Naive thymus-derived CD4-positive, alpha-beta T cell (primary cell): ENCODE measurements at regions not wholly inside any gene's neighbourhood (a gene's known extent, or its start where the extent isn't known, plus 50 kb on each side); places are given as distances from the start of the nearest gene placed in this dataset.
"Not testable (repeated sequence)": the region's sequence is repeated elsewhere in the genome, so short reads cannot be mapped to it uniquely, and the experiment has no call there.

ENCODE experiments used
- ATAC-seq: fragments of 150-1000 bp; cut with Tn5 transposase; 2 replicates; pipeline ENCODE4 v1.10.0; 2021; ENCODE audit warnings: mild to moderate bottlenecking, moderate library complexity
- CTCF ChIA-PET: fragments of 350-600 bp; sonication (Branson Sonifier 250); formaldehyde crosslinking; loops from one replicate; lab custom pipeline; 2021; ENCODE audit warnings: antibody characterized with exemption; lab: Charles Lee
- POLR2A ChIA-PET: fragments of 350-600 bp; sonication (Branson Sonifier 250); formaldehyde crosslinking; loops from one replicate; lab custom pipeline; 2021; ENCODE audit warnings: antibody characterized with exemption, inconsistent platforms; lab: Charles Lee
- DNase-seq, 9 donors: peaks; one replicate each; pipeline versions ENCODE4 v3.0.0 to v3.0.0-alpha.2; 2020 to 2022; ENCODE audit warnings: mixed read lengths in 1 of 9
- H3K27ac ChIP-seq: one replicate; pipeline ENCODE4 v1.7.0; 2013; ENCODE audit warnings: mild to moderate bottlenecking, low read depth, low read length, moderate library complexity
- H3K27me3 ChIP-seq, 2 donors: one replicate each; pipeline ENCODE4 v1.7.0; 2013; ENCODE audit warnings: low read length in 2 of 2, mild to moderate bottlenecking in 2 of 2, moderate library complexity in 2 of 2; ENCODE audit not compliant: control insufficient read depth in 2 of 2, insufficient read depth in 2 of 2
- H3K36me3 ChIP-seq, 3 experiments: 1 replicate in 2 of 3; 2 replicates in 1 of 3; pipeline ENCODE4 v1.7.0; 2013; ENCODE audit warnings: low read length in 3 of 3, mild to moderate bottlenecking in 3 of 3, moderate library complexity in 1 of 3; ENCODE audit not compliant: insufficient read depth in 3 of 3, control insufficient read depth in 2 of 3
- H3K4me1 ChIP-seq, 2 donors: one replicate each; pipeline ENCODE4 v1.7.0; 2013; ENCODE audit warnings: low read length in 2 of 2, mild to moderate bottlenecking in 2 of 2, moderate library complexity in 1 of 2; ENCODE audit not compliant: control insufficient read depth in 2 of 2, insufficient read depth in 2 of 2
- H3K4me3 ChIP-seq: 2 replicates; pipeline ENCODE4 v1.7.0; 2013; ENCODE audit warnings: mild to moderate bottlenecking, low read length
- H3K9me3 ChIP-seq, 3 experiments: 1 replicate in 2 of 3; 2 replicates in 1 of 3; pipeline ENCODE4 v1.7.0; 2013; ENCODE audit warnings: low read length in 3 of 3; ENCODE audit not compliant: control insufficient read depth in 2 of 3
- H3K27ac Mint-ChIP-seq, 9 donors: one replicate each; pipeline ENCODE4 v1.8.0; 2020 to 2022; ENCODE audit warnings: mixed read lengths in 9 of 9, mild to moderate bottlenecking in 8 of 9, moderate library complexity in 5 of 9, inconsistent platforms in 2 of 9
- H3K27me3 Mint-ChIP-seq, 5 donors: one replicate each; pipeline ENCODE4 v1.8.0; 2021 to 2022; ENCODE audit warnings: mixed read lengths in 5 of 5, mild to moderate bottlenecking in 1 of 5
- H3K36me3 Mint-ChIP-seq, 5 donors: one replicate each; pipeline ENCODE4 v1.8.0; 2020 to 2022; ENCODE audit warnings: mixed read lengths in 5 of 5, mild to moderate bottlenecking in 3 of 5, inconsistent platforms in 1 of 5
- H3K4me1 Mint-ChIP-seq, 7 donors: one replicate each; pipeline ENCODE4 v1.8.0; 2020 to 2022; ENCODE audit warnings: mixed read lengths in 7 of 7, mild to moderate bottlenecking in 3 of 7, inconsistent platforms in 1 of 7
- H3K4me3 Mint-ChIP-seq, 10 donors: one replicate each; pipeline ENCODE4 v1.8.0; 2020 to 2022; ENCODE audit warnings: mild to moderate bottlenecking in 10 of 10, mixed read lengths in 10 of 10, moderate library complexity in 6 of 10, inconsistent platforms in 2 of 10
- H3K9me3 Mint-ChIP-seq, 11 donors: one replicate each; pipeline ENCODE4 v1.8.0; 2020 to 2022; ENCODE audit warnings: mixed read lengths in 11 of 11, mild to moderate bottlenecking in 4 of 11, inconsistent platforms in 1 of 11, moderate library complexity in 1 of 11
- intact Hi-C, 2 donors: fragments of 100-400 bp; cut with micrococcal nuclease; formaldehyde crosslinking; loops; one replicate each; pipeline ENCODE4 v1.15.1; 2023

- H3K4me1 ChIP-seq, result no peaks in the 10 kb centered on the region
- no peak overlapping the region for H3K27ac Mint-ChIP-seq
- no peak overlapping the region for H3K27ac ChIP-seq
- H3K36me3 ChIP-seq, result no peaks in the 10 kb centered on the region
- H3K9me3 ChIP-seq, result no peaks in the 10 kb centered on the region
- intact Hi-C loops, result no loop called here
- ChIA-PET CTCF (no interaction called here), POLR2A (no interaction called here)
- ATAC-seq (no peak), DNase-seq (peak in 1 of 9 donors; percentile 0)
- H3K4me3 ChIP-seq, result no peak overlapping the region
- peaks cover 0 to 10% (median 5%) of the 10 kb centered on the region in 5 donors for H3K36me3 Mint-ChIP-seq
- no peak overlapping the region for H3K4me3 Mint-ChIP-seq
- peaks cover 0 to 37% (median 14%) of the 10 kb centered on the region in 11 donors for H3K9me3 Mint-ChIP-seq
- peaks cover 0 to 2% (median 0%) of the 10 kb centered on the region in 7 donors for H3K4me1 Mint-ChIP-seq
- no peaks in the 10 kb centered on the region for H3K27me3 ChIP-seq
- H3K27me3 Mint-ChIP-seq, result peaks cover 0 to 11% (median 5%) of the 10 kb centered on the region in 5 donors
Observed at GRCh38 chr5:50292735-50293394, 148.2 kb downstream of the EMB start.

- H3K4me1 Mint-ChIP-seq, CTCF ChIA-PET, H3K27me3 Mint-ChIP-seq, DNase-seq, H3K27me3 ChIP-seq, H3K4me3 ChIP-seq, POLR2A ChIA-PET, H3K36me3 ChIP-seq, H3K4me3 Mint-ChIP-seq, H3K27ac Mint-ChIP-seq, ATAC-seq, H3K27ac ChIP-seq, H3K9me3 ChIP-seq, H3K4me1 ChIP-seq, intact Hi-C loops: not testable (repeated sequence)
- peaks cover 0 to 15% (median 5%) of the 10 kb centered on the region in 5 donors for H3K36me3 Mint-ChIP-seq
- peaks cover 0 to 47% (median 18%) of the 10 kb centered on the region in 11 donors for H3K9me3 Mint-ChIP-seq
Observed at GRCh38 chr5:50280461-50280860, 160.6 kb downstream of the EMB start.
